GM21367 (cell line): ENCODE measurements at regions not wholly inside any gene's neighbourhood (a gene's known extent, or its start where the extent isn't known, plus 50 kb on each side); places are given as distances from the start of the nearest gene placed in this dataset.

Source experiments
- ATAC-seq: cut with Tn5 transposase; IDR thresholded peaks from one replicate; pipeline ENCODE4 v1.9.1; 2021; ENCODE audit not compliant: unreplicated experiment

DNA sequence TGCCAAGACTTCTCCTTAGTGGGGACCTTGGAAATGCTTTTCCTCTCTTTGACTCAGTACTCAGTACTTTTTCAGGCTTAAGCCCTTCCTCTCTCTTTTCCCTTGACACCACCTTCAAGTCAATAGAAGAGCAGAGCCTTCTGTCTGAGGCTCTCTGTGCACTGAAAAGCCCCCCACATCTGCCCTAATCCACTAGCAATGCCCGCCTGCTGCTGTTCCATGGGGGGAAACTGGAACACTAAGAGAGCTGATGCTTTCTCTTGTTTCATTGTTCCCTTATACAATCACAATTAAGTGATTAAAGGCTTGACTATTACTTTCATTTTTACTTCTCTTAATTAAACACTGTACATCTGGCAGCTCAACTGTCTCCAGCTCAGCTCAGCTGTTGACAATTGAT is 254.5 kb downstream of the SLITRK6 start:
- no peak for ATAC-seq

DNA sequence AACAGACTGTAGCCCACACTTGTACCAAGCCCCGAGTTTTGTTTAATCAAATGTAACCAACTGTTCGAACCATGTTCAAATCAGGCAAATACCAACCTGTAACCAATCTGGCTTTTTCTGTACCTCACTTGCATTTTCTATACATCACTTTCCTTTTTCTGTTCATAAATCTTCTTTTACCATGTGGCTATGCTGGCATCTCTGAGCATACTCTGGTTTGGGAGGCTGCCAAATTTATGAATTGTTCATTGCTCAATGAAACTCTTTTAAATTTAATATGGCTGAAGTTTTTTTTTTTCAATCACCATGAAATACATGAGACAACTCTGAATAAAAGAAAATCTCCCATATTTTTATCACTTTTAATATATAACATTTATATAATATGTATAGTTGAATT is 256.1 kb downstream of the SLITRK6 start:
- no peak for ATAC-seq

DNA sequence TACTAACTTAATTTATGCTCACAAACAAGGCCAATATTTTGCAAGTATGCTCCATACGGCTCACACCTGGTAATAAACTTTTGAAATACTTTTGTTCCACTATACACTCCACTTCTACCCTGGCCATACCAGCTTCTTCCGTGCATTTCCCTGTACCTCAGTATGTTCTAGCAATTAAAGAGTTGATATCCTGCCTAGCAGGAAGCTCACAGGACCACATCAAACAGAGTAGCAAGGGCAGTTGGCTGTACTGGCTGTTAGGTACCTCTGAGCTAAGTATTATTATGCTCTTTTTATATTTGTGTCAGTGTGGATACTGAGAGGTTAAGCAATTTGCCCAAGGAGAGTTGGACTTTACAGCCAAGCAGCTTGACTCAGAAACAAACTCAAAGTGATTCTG is 257.7 kb downstream of the SLITRK6 start:
- no peak for ATAC-seq

DNA sequence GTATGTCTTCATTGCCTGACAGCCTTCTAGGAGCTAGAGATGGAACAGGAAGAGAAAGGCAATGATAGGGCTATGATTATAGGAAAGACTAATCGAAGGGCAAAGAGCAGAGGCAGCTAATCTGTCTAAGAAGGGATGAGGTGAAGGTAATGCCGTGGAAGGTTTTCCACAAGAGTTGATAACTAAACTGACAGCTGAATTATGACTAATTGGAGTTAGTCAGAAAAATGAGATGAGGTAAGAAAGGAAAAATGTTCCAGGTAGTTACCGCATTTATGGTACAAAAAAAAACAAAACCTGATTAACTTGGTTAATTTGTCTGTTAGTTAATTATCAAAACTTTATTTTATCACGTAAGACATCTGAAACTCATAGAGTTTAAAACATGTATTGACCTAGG is 260.3 kb downstream of the SLITRK6 start:
- ATAC-seq, result no peak

DNA sequence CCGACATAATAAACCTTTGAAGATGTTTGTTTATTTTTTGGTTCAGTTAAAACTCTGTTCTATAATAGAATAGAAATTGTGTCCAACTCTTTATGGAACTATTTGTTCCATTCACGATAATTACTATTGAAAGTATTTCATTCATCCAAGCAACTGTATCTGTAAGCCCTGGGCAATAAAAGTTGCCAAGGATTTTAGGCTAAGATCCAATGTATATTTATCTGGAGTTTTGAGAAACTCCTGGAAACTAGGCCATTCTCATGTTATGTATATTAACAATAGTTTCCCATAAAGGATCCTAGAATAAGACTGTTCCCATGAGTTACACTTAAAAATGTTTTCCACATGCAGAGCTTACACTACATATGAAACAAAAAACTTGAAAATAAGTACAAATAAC is 261.6 kb downstream of the SLITRK6 start:
- ATAC-seq, result no peak

DNA sequence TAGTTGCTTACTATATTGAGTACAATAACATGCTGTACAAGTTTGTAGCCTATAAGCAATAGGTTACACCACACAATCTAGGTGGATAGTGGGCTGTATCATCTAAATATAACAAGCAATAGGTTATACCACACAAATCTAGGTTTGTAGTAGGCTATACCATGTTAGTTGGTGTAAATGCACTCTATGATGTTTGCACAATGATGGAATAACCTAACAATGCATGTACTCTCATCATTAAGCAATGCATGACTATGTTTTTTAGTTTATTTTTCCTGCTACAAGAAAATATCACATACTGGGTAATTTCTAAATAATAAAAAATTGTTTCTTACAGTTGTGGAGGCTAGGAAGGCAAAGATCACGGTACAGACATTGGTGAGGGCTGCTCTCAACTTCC is 262.5 kb downstream of the SLITRK6 start:
- no peak for ATAC-seq

DNA sequence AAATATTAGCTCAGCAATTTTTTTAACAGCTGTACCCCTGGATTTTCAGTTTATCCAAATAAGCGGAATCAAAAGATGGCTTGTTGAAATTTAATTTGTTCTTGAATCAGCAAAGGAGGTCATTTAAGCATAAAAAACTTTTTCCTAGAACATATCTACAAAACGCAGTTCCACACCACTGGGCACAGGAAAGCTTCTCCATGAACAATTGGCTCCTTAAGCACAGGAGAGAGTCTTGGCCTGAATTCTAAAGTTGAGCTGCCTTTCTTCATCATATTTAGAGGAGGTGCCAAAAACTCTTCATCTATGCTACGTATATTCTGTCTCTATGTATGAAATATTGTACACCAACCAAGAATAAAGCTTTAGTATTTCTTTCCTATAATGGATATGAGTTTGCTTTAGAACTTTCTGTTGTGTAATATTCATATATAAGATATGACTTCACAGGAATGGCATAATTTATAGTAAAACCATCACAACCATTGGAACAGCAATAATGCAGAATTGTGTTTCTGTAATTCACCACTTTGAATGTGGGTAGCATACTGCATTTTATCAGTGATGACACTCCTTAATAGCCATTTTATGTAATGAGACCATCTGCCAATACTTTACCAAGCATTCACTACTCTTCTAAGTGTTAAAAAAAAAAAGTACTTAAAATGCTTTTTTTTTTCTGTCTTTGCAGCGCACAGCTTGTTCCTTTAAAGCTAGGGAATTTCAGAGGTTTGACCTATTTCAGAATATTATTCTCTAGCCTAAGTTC is 263.7 kb downstream of the SLITRK6 start:
- no peak for ATAC-seq

DNA sequence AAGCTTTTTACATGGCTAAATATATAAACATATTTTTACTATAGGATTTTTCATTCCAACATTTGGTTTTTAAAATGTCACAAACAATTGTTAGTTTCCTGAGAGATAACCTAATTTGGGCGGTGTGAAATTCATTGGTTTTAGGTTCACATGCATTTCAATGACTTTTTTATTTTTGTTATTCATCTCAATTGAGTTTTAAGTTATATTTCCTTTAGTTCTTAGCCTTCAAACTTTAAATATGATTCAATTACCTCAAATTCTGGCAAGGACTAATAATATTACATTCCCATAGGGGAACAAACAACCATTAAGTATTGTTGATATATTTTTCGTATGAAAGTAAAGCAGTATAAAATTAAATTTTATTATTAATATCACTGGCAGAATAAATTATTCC is 265.3 kb downstream of the SLITRK6 start:
- no peak for ATAC-seq

DNA sequence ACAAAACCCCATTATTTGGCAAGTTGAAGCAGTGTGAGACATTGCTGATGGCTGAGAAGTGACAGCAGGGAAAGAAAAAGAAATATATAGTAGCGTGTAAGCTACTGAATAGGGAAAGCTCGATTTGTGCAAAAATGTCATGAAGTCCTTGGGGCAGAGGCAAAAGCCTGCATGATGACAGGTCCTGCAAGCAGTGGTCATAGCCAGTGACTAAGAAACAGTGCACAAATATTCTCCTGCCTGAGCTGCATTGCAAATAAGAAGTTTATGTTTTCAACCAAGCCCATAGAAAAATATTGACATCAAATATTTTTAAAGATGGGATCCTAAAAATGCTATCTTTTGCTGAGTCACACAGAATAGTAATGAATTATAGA is 270.0 kb downstream of the SLITRK6 start:
- no peak for ATAC-seq

DNA sequence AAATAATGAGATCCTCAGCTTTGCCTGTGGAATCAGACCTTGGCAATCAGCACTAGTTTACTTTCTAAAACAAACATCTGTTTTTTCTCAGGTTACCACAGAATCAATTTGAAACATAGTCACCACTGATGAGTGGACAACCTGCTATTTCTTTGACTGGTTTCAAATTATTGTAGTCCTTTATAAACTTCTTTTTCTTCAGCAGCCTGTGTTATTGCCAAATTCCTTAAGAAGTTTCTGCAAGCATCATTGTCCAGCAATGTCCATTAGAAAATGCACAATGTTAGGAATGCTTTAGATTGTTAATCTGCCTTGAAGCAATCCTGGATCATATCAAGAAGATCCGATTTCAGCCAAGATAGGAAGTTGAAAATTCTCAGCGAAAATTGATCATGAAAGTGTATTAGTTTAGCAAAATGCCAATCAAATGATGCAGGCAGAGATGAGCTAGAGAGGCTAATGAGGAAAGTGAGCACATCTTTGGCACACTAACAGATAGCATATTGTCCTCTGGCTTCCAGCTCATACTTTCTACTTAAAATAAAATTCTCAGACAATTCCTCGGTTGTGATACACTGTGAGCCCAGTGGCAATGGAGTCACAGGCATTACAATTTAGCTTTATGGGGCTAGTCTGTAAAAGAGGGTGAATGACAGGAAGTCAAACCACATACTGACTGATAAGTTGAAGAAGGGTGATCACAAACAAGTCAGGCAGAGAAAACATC is 270.6 kb downstream of the SLITRK6 start:
- no peak for ATAC-seq

DNA sequence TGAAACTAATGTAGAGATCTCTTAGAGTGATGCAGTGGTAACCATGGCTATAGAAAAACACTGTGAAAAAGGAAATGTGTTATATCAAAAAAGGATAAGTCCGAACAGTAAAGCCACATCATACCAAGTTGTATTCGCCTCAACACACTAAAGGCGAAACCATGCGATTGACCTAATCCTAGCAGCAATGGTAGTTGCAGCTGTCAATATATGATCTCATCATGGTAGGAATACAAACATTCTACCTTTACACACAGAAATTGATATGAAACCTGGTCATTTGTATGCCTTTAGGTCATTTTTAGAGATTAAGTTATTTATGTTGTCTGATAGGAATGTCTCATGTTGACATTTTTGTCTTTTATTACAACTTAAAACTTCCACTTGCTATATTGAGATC is 271.9 kb downstream of the SLITRK6 start:
- no peak for ATAC-seq

DNA sequence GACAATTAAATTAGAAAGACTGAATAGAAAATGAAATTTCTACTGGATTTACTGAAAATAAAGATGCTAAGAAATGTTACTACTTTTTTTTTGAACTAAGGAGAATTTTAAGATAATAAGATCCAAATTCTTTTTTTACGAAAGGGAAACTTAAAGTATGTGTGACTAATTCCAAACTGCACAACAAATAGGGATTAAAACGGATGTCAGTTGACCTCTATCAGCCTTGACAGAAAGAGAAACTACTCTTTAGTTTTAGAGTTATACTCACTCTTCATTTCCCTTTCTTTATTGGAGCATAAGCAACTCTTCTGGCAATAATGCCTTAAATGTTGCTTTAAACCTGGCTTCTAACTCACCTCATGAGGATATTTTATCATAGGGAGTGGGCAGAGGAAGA is 273.8 kb downstream of the SLITRK6 start:
- no peak for ATAC-seq

DNA sequence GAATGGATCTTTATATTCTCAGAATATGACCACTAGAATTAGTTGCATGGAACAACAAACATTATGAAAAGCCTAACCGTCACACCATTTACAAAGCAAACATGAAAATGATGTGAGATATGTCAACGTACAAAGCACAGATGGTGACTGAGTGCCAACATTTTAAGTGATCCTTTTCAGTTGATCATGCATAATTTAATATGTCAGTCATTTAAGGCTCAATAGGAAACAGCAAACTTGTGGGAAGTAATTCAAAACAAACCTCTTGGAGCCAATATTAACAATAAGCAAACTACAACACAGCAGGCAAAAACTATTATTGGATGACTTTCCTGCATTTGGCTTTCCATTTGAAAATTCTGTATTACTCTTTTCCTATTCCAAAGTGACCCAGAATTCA is 277.6 kb downstream of the SLITRK6 start:
- ATAC-seq, result no peak

DNA sequence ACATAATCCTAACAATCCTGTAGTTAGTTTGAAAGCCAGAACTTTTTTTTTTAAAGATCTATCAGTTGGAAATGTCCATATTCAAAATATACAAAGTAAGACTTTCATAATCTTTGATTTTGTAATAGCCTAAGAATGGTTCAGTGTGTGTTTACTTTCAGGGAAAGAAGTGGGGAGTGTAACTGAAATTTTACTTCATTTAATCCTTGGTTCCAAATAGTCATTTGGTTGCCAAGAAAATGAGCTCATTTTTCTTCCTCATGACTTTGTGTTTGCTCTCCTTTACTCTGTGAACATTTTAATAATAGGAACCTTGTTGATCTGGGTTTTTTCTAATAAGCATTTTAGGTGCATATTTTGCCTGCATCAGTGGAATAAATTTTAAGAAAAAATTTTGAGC is 278.8 kb downstream of the SLITRK6 start:
- no peak for ATAC-seq

DNA sequence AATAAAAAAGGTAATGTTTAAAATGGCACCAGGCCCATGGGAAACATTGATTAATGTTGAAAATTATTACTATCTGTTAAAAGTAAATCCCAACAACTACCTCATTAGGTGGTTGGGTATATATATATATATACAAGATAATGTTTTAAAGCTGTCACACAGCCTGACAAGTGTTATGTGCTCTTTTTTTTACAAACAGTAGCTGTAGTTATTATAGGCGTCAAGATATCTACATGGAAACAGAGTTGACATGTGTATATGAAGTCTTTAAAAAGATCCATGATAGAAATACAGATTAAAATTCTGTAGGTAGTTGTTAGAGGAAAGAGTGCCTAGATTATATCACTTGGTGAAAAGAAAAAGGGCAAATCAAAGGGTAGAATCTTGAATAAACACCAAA is 279.9 kb downstream of the SLITRK6 start:
- ATAC-seq, result no peak

DNA sequence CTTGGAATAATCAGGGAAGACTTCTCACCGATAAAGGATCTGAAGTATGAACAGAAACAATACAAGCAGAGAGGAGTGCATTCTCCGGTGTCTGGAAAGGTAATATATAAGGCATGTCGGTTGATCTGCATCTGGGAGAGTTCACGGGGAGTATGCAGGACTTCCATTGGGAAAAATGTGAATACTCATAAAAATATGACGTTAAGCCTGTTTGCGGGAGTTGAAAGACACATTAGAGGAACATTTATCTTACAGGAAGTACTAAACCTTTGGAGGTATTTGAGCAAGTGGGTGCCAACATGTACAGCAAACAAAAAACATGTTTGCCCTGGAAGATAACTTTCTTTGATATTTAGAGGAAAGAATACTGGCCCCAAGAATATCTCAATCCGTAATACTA is 286.8 kb downstream of the SLITRK6 start:
- ATAC-seq, result no peak

DNA sequence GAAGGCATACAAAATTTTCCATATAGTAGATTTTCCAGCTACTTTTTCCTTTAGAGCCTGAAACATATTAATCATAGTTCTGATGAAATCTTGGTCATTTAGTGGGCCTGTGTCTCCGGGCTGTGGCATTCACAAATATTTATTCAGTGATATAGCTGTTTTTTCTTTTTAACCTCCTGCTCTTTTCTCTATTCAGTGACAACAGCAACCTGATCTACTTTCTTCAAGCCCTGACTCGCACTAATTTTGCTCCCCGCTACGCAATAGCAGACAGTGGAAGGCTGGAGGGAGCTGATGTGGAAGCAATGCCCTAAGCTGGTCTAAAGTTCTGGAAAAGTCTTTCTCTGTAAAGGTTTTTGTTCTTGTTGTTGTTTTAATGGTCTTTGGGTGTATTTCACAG is 289.7 kb downstream of the SLITRK6 start:
- no peak for ATAC-seq

DNA sequence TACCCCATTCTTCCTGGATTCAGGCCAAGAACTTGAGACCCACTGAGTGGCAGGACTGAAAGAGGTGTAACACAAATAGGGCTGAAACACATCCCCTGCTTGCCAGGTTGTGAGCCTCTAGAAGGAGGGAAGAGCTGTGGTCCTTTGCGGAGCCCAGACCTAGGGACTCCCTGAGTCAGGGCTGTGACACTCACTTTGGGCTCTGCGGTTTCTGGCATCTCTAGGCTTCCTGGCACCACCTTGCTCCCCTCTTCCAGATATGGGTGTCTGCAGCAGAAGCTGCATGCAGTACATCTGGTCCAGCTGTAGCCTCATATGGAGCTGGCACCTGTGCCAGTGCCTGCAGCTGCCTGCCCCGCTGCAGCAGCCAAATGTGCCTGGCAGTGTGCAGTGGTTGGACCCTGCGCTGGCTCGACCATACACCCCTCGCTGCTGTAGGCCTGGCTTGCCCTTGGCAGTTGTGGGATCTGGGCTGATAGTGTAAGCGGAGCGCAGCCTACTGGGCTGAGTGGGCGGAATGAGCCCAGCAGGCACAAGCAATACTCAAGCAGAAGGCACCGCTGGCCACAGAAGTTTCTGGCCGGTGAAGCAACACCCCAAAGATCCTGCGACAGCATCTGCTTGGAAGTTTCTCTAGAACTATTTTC is 290.4 kb downstream of the SLITRK6 start:
- no peak for ATAC-seq

DNA sequence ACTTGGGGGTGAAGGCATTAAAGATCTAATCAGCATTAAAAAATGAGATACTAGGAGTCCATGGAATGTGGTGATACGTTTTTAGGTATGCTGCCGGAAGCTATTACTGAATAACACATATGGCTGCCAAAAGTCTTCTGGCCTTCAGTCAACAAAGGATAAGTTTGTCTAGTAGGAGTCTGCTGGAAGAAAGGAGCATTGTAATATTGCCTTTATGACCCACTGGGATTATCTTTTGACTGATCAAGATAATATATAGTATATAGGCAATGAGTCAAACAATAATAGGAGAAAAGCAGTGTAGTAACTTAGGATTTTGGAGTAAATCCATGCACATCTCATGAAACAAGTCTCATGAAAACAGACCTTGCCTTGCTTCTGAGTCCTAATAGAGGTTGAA is 295.4 kb downstream of the SLITRK6 start:
- no peak for ATAC-seq

DNA sequence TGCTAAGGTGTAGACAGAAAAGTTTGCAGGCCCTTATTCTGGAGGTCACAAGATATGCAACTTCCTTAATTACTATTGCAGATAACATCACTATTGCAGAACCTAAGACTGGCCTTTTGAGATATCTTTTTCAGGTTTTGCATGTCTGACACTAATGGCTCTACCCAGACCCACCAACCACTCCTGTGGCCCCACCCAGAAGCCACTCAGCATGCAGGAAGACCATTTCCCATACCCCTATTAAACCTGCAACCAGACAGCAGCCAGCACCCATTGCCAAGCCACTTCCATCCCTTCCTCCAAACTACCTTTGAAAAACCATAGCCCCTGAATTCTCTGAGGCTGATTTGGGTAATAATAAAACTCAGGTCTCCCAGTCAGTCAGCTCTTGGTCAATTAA is 297.6 kb downstream of the SLITRK6 start:
- no peak for ATAC-seq

DNA sequence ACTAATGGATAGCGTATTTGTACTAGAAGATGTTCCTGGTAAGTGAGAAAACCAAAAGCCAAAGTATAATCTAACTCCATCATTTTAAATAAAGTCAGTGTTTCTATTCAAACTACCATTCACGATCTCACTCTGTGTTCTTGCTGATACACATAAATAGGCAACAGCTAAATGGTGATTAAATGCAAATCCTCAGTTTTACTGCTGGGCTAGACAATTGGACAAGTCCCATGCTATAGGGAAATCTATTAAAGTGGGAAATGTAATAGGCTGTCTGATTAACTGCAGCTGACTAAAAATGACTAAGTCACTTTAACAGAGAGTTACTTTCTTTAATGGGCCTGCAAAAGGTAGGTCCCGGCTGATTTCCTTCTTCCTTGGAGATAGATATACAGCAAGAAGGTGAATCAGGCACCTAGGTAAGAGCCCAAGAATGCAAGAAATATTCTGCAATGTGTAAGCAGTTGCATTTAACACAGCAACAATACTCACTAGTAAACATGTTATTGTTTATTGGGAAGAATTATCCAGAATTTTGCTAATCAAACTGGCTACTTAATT is 298.4 kb downstream of the SLITRK6 start:
- ATAC-seq, result no peak

DNA sequence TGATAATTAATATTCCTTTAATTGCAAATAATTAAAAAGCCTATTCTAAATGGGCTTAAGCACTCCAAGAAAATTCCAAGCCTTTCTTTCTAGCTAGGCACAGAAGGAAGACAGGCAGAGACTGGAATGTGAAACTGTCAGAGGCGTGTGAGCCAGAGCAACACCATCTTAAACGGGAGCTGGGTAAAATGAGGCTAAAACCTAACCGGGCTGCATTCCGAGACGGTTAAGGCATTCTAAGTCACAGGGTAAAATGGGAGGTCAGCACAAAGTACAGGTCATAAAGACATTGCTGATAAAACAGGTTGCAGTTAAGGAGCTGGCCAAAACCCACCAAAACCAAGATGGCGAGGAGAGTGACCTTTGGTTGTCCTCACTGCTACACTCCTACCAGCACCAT is 300.4 kb downstream of the SLITRK6 start:
- no peak for ATAC-seq
